Lower lobe of right lung (tissue), 2 donors: ENCODE measurements at regions not wholly inside any gene's neighbourhood (a gene's known extent, or its start where the extent isn't known, plus 50 kb on each side); places are given as distances from the start of the nearest gene placed in this dataset.

Experiments
- ATAC-seq, 2 donors: fragments of 200-7000 bp; cut with Tn5 transposase; one replicate each; pipeline ENCODE4 v1.9.1; 2020 to 2022; ENCODE audit warnings: mild to moderate bottlenecking in 2 of 2, moderate library complexity in 2 of 2
- DNase-seq: peaks from one replicate; pipeline ENCODE4 v3.0.0-alpha.2; 2020
- H3K27ac ChIP-seq: fragments of 200-600 bp; one replicate; pipeline ENCODE4 v1.8.0; 2022
- H3K27me3 ChIP-seq: fragments of 200-600 bp; one replicate; pipeline ENCODE4 v1.8.0; 2022; ENCODE audit warnings: low read depth
- H3K36me3 ChIP-seq: fragments of 200-600 bp; one replicate; pipeline ENCODE4 v1.8.0; 2022; ENCODE audit warnings: mild to moderate bottlenecking
- H3K4me1 ChIP-seq: fragments of 200-600 bp; one replicate; pipeline ENCODE4 v1.8.0; 2022
- H3K4me3 ChIP-seq: fragments of 200-600 bp; one replicate; pipeline ENCODE4 v1.8.0; 2022; ENCODE audit warnings: mild to moderate bottlenecking
- H3K9me3 ChIP-seq: fragments of 200-600 bp; one replicate; pipeline ENCODE4 v1.8.0; 2022
- intact Hi-C: fragments of 100-400 bp; cut with DNase I; formaldehyde crosslinking; loops from one replicate; pipeline ENCODE4 v1.11.0; 2022
- TF ChIP-seq, protein P1 (sequence below): fragments of 200-600 bp; IDR thresholded peaks from one replicate; pipeline ENCODE4 v1.8.0; 2022; ENCODE audit warnings: antibody characterized with exemption, mild to moderate bottlenecking
- donor health status: DM: no; HTN: yes; CAD: no; lungs with severe emphysema.

GRCh38 chr2:22215517-22215916 lies 1091.7 kb downstream of the TDRD15 start:
- Histone ChIP-seq H3K9me3 (no peaks in the 10 kb centered on the region), H3K27me3 (no peaks in the 10 kb centered on the region), H3K4me1 (no peaks in the 10 kb centered on the region), H3K27ac (no peak overlapping the region), H3K36me3 (no peaks in the 10 kb centered on the region), H3K4me3 (no peak overlapping the region)
- DNase-seq (no peak), ATAC-seq (no peak)
- intact Hi-C loops: no loop called here
- TF ChIP-seq, protein P1, sequence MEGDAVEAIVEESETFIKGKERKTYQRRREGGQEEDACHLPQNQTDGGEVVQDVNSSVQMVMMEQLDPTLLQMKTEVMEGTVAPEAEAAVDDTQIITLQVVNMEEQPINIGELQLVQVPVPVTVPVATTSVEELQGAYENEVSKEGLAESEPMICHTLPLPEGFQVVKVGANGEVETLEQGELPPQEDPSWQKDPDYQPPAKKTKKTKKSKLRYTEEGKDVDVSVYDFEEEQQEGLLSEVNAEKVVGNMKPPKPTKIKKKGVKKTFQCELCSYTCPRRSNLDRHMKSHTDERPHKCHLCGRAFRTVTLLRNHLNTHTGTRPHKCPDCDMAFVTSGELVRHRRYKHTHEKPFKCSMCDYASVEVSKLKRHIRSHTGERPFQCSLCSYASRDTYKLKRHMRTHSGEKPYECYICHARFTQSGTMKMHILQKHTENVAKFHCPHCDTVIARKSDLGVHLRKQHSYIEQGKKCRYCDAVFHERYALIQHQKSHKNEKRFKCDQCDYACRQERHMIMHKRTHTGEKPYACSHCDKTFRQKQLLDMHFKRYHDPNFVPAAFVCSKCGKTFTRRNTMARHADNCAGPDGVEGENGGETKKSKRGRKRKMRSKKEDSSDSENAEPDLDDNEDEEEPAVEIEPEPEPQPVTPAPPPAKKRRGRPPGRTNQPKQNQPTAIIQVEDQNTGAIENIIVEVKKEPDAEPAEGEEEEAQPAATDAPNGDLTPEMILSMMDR: no peak

DNA sequence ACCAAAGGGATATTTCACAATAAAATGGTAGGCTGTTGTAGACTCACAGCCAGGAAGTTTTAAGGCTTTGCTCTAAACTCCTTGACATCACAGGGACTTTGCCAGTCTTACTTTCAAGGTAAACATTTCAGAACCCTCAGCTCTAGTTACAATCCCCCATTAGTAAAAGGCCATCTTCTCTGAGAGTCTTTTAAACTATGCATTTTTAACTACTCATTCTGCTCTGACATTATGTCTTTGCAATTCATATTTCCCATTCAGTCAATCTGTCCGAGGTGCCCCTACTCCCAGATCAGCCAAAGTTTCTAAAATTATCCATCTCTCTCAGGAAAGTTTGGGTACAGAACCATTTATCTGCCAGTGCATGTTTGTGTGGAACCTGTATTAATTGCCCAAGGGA lies 1094.1 kb downstream of the TDRD15 start:
- H3K4me1 ChIP-seq: no peaks in the 10 kb centered on the region
- intact Hi-C loops: no loop called here
- DNase-seq (no peak), ATAC-seq (no peak)
- H3K27ac ChIP-seq: no peak overlapping the region
- H3K9me3 ChIP-seq: no peaks in the 10 kb centered on the region
- H3K36me3 ChIP-seq: no peaks in the 10 kb centered on the region
- no peaks in the 10 kb centered on the region for H3K27me3 ChIP-seq
- TF ChIP-seq, protein P1: no peak
- H3K4me3 ChIP-seq: no peak overlapping the region

GRCh38 chr2:22221006-22221405 lies 1097.2 kb downstream of the TDRD15 start:
- H3K4me1 ChIP-seq: no peaks in the 10 kb centered on the region
- H3K27ac ChIP-seq: no peak overlapping the region
- H3K9me3 ChIP-seq: no peaks in the 10 kb centered on the region
- TF ChIP-seq, protein P1: no peak
- intact Hi-C loops: no loop called here
- DNase-seq (no peak), ATAC-seq (no peak)
- H3K27me3 ChIP-seq: no peaks in the 10 kb centered on the region
- no peaks in the 10 kb centered on the region for H3K36me3 ChIP-seq
- no peak overlapping the region for H3K4me3 ChIP-seq

DNA sequence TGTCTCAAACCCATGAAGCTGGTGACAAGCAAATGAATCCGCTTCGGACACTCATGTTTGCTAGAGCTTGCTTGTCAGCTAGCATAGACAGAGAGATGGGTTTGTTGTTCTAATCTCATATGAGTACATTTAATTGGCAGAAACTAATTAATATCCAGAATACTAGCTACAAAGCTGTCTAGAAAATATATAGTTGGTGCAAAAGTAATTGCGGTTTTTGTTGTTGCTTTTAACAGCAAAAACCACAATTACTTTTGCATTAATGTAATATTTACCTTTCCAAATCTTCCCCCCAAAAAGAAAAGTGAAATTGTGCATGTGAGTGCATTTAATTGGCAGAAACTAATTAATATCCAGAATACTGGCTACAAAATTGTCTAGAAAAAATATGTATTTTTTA lies 1115.2 kb downstream of the TDRD15 start:
- ATAC-seq: no peak
- TF ChIP-seq, protein P1: no peak

DNA sequence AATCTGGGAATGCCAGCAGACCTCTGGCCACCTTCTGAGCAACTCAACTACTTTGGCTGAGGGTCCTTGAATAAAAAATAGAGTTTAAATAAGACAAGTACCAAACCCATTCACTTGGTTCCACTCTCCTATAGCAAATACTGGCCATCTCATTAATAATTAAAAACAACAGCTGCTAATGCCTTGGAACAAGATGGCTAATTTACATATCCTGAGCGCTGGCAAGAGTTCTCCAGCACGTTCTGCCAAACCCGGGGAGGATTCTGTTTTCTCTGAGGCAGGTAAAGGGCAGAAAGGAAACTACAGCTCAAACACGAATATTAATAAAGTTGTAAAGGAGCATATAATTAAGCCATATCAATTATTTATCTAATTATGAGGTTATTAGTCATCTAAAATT lies 1123.7 kb downstream of the TDRD15 start:
- ATAC-seq (no peak), DNase-seq (no peak)
- H3K9me3 ChIP-seq: no peaks in the 10 kb centered on the region
- no peak overlapping the region for H3K4me3 ChIP-seq
- H3K36me3 ChIP-seq: no peaks in the 10 kb centered on the region
- no peaks in the 10 kb centered on the region for H3K4me1 ChIP-seq
- intact Hi-C loops: no loop called here
- no peaks in the 10 kb centered on the region for H3K27me3 ChIP-seq
- H3K27ac ChIP-seq: no peak overlapping the region
- TF ChIP-seq, protein P1: no peak

More for the DNA sequence above, 1115.2 kb downstream of the TDRD15 start:
- no peak for DNase-seq
- Histone ChIP-seq H3K27ac (no peak overlapping the region), H3K4me3 (no peak overlapping the region), H3K27me3 (no peaks in the 10 kb centered on the region), H3K36me3 (no peaks in the 10 kb centered on the region), H3K4me1 (no peaks in the 10 kb centered on the region), H3K9me3 (no peaks in the 10 kb centered on the region)
- intact Hi-C loops: no loop called here

DNA sequence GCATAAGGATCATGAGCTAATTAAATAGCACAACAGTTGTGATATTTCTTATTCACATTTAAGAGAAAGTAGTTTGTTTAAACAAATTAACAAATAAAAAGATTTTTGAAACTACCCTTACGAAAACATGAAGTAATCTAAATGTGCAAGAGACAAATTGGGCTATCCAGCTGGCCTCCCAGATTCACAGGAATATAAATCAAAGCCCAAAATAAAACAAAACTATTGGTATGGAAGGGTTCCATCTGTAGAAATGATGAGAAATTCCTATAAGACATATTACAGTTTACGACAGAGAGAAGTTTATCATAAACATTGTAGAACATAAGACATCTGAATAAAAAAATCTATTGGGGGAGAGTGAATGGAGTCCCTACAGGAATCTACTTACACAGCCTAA lies 1125.1 kb downstream of the TDRD15 start:
- no peaks in the 10 kb centered on the region for H3K4me1 ChIP-seq
- ATAC-seq (no peak), DNase-seq (no peak)
- TF ChIP-seq, protein P1: no peak
- no peaks in the 10 kb centered on the region for H3K36me3 ChIP-seq
- no peak overlapping the region for H3K4me3 ChIP-seq
- H3K27me3 ChIP-seq: no peaks in the 10 kb centered on the region
- no peaks in the 10 kb centered on the region for H3K9me3 ChIP-seq
- intact Hi-C loops: no loop called here
- no peak overlapping the region for H3K27ac ChIP-seq
